KMS-11 (cell line): ENCODE measurements at regions not wholly inside any gene's neighbourhood (a gene's known extent, or its start where the extent isn't known, plus 50 kb on each side); places are given as distances from the start of the nearest gene placed in this dataset.
A peak's percentile ranks its signal among the peaks of the same experiment; 100 is the strongest.

ENCODE experiments used
- H2AFZ ChIP-seq: fragments of 200-600 bp; sonication (generic); 2 replicates; pipeline ENCODE4 v1.6.1; 2016; ENCODE audit warnings: antibody characterized with exemption, mixed run types, low read depth
- H3K27ac ChIP-seq: fragments of 200-600 bp; sonication (generic); 2 replicates; pipeline ENCODE4 v1.6.1; 2016; ENCODE audit warnings: mild to moderate bottlenecking, mixed run types
- H3K27me3 ChIP-seq: fragments of 200-600 bp; sonication (generic); 2 replicates; pipeline ENCODE4 v1.6.1; 2017; ENCODE audit warnings: mild to moderate bottlenecking, low read depth, mixed run types, moderate library complexity; ENCODE audit not compliant: insufficient read depth
- H3K36me3 ChIP-seq: fragments of 200-600 bp; sonication (generic); 2 replicates; pipeline ENCODE4 v1.6.1; 2017; ENCODE audit warnings: mild to moderate bottlenecking, mixed run types; ENCODE audit not compliant: insufficient read depth
- H3K4me1 ChIP-seq: fragments of 200-600 bp; sonication (generic); 2 replicates; pipeline ENCODE4 v1.6.1; 2016; ENCODE audit warnings: mild to moderate bottlenecking, low read depth, mixed run types; ENCODE audit not compliant: poor library complexity, severe bottlenecking
- H3K4me2 ChIP-seq: fragments of 200-600 bp; sonication (generic); 2 replicates; pipeline ENCODE4 v1.7.0; 2016; ENCODE audit warnings: mild to moderate bottlenecking, mixed run types
- H3K4me3 ChIP-seq: fragments of 200-600 bp; sonication (generic); IDR thresholded peaks from 2 replicates; pipeline ENCODE4 v1.6.1; 2017; ENCODE audit warnings: low read depth, low read length, mixed read lengths; ENCODE audit not compliant: insufficient read depth
- H3K79me2 ChIP-seq: fragments of 200-600 bp; sonication (generic); 2 replicates; pipeline ENCODE4 v1.6.1; 2016; ENCODE audit warnings: low read depth, mixed run types; ENCODE audit not compliant: insufficient read depth
- H3K9ac ChIP-seq: fragments of 200-600 bp; sonication (generic); 2 replicates; pipeline ENCODE4 v1.6.1; 2016; ENCODE audit warnings: mild to moderate bottlenecking, mixed run types
- H4K20me1 ChIP-seq: fragments of 200-600 bp; sonication (generic); 2 replicates; pipeline ENCODE4 v1.6.1; 2016; ENCODE audit warnings: mild to moderate bottlenecking, mixed run types; ENCODE audit not compliant: insufficient read depth
- CTCF ChIP-seq: fragments of 200-600 bp; sonication (generic); conservative IDR thresholded peaks from 2 replicates; pipeline ENCODE4 v1.6.1; 2017; ENCODE audit warnings: low read depth, mild to moderate bottlenecking, antibody characterized with exemption, low read length, moderate library complexity, mixed read lengths

GRCh38 chr5:89733772-89734171, 675.8 kb downstream of the CETN3 start:
- TF ChIP-seq CTCF: no peak
- Histone ChIP-seq H2AFZ (no peak overlapping the region), H3K4me2 (no peak overlapping the region), H4K20me1 (no peaks in the 10 kb centered on the region), H3K27me3 (no peaks in the 10 kb centered on the region), H3K27ac (no peak overlapping the region), H3K36me3 (no peaks in the 10 kb centered on the region), H3K4me3 (no peak overlapping the region), H3K4me1 (peaks cover 5% of the 10 kb centered on the region), H3K9ac (no peak overlapping the region), H3K79me2 (no peaks in the 10 kb centered on the region)

- Histone ChIP-seq H3K9ac (no peak overlapping the region), H2AFZ (no peak overlapping the region), H3K27ac (no peak overlapping the region), H4K20me1 (no peaks in the 10 kb centered on the region), H3K4me3 (no peak overlapping the region), H3K79me2 (no peaks in the 10 kb centered on the region), H3K4me1 (peaks cover 5% of the 10 kb centered on the region), H3K27me3 (no peaks in the 10 kb centered on the region), H3K36me3 (no peaks in the 10 kb centered on the region), H3K4me2 (no peak overlapping the region)
- TF ChIP-seq CTCF: peak; percentile 57
Measured at GRCh38 chr5:89729623-89730301, 679.8 kb downstream of the CETN3 start.

- no peak overlapping the region for H3K4me3 ChIP-seq
Measured at GRCh38 chr5:89728750-89729149, 680.8 kb downstream of the CETN3 start.

GRCh38 chr5:89728134-89728533, 681.4 kb downstream of the CETN3 start:
- Histone ChIP-seq H3K4me1 (peaks cover 5% of the 10 kb centered on the region), H3K36me3 (no peaks in the 10 kb centered on the region), H3K4me2 (no peak overlapping the region), H3K79me2 (no peaks in the 10 kb centered on the region), H3K27me3 (no peaks in the 10 kb centered on the region), H2AFZ (no peak overlapping the region), H3K4me3 (no peak overlapping the region), H3K9ac (no peak overlapping the region), H3K27ac (no peak overlapping the region), H4K20me1 (no peaks in the 10 kb centered on the region)
- no peak for TF ChIP-seq CTCF

More at GRCh38 chr5:89728750-89729149, 680.8 kb downstream of the CETN3 start:
- Histone ChIP-seq H3K27ac (no peak overlapping the region), H3K79me2 (no peaks in the 10 kb centered on the region), H3K4me2 (no peak overlapping the region), H3K4me1 (peaks cover 5% of the 10 kb centered on the region), H3K36me3 (no peaks in the 10 kb centered on the region), H3K9ac (no peak overlapping the region), H2AFZ (no peak overlapping the region), H3K27me3 (no peaks in the 10 kb centered on the region), H4K20me1 (no peaks in the 10 kb centered on the region)
- no peak for TF ChIP-seq CTCF
